Endothelial cell of umbilical vein (primary cell): ENCODE measurements at regions not wholly inside any gene's neighbourhood (a gene's known extent, or its start where the extent isn't known, plus 50 kb on each side); places are given as distances from the start of the nearest gene placed in this dataset.

Experiments
- CTCF ChIP-seq, 2 donors: IDR thresholded peaks; 1 replicate in 1 of 2; 2 replicates in 1 of 2; pipeline ENCODE4 v1.5.1; 2011; ENCODE audit warnings: low read length in 2 of 2, mild to moderate bottlenecking in 2 of 2, moderate library complexity in 2 of 2, control low read depth in 1 of 2, inconsistent platforms in 1 of 2, low read depth in 1 of 2; ENCODE audit not compliant: insufficient read depth in 1 of 2; ENCODE audit errors: extremely low read depth in 1 of 2
- JUN ChIP-seq: IDR thresholded peaks from 2 replicates; pipeline ENCODE4 v1.6.1; 2011; ENCODE audit warnings: borderline replicate concordance, low read depth; ENCODE audit not compliant: insufficient read length, insufficient read depth

- TF ChIP-seq JUN (no peak), CTCF (IDR thresholded peaks at IDR 0.05; ENCODE audit: extremely low read depth in 1 of 2, insufficient read depth in 1 of 2, low read depth in 1 of 2, low read length in 2 of 2) (no peak)
Measured at GRCh38 chr2:238668426-238668825, 179.5 kb upstream of the TWIST2 start.
